ENCODE measurements at regions not wholly inside any gene's neighbourhood (a gene's known extent, or its start where the extent isn't known, plus 50 kb on each side); places are given as distances from the start of the nearest gene placed in this dataset.

DNA sequence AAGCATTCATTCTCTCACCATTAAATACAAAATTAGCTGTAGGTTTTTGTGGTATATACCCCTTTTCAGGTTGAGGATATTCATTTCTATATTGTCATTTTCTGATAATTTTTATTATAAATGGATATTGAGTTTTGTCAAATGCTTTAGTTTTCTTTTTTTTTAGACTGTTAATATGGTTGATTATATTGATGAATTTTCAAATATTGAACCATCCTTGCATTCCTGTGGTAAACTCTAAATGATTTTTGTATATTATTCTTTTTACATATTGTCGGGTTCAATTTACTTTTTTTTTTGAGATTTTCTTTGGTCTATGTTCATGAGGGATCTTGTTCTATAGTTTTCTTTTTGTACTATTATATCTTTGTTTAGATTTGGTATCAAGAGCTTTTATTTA, 165.1 kb downstream of the GPAT3 start:
- TF ChIP-seq, protein P1, sequence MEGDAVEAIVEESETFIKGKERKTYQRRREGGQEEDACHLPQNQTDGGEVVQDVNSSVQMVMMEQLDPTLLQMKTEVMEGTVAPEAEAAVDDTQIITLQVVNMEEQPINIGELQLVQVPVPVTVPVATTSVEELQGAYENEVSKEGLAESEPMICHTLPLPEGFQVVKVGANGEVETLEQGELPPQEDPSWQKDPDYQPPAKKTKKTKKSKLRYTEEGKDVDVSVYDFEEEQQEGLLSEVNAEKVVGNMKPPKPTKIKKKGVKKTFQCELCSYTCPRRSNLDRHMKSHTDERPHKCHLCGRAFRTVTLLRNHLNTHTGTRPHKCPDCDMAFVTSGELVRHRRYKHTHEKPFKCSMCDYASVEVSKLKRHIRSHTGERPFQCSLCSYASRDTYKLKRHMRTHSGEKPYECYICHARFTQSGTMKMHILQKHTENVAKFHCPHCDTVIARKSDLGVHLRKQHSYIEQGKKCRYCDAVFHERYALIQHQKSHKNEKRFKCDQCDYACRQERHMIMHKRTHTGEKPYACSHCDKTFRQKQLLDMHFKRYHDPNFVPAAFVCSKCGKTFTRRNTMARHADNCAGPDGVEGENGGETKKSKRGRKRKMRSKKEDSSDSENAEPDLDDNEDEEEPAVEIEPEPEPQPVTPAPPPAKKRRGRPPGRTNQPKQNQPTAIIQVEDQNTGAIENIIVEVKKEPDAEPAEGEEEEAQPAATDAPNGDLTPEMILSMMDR (conservative IDR thresholded peaks at IDR 0.05; ENCODE audit: low read depth in 2 of 2), result no peak
- TF ChIP-seq ZNF331 (CRISPR knock-in tag; IDR thresholded peaks at IDR 0.05; ENCODE audit: low read depth), result no peak
- no peak for TF ChIP-seq POLR2AphosphoS5 (IDR thresholded peaks at IDR 0.05; ENCODE audit: low read depth)
- no peak for TF ChIP-seq EZH2 (IDR thresholded peaks at IDR 0.05; ENCODE audit: low read depth, unreplicated experiment)
- TF ChIP-seq, protein P2, sequence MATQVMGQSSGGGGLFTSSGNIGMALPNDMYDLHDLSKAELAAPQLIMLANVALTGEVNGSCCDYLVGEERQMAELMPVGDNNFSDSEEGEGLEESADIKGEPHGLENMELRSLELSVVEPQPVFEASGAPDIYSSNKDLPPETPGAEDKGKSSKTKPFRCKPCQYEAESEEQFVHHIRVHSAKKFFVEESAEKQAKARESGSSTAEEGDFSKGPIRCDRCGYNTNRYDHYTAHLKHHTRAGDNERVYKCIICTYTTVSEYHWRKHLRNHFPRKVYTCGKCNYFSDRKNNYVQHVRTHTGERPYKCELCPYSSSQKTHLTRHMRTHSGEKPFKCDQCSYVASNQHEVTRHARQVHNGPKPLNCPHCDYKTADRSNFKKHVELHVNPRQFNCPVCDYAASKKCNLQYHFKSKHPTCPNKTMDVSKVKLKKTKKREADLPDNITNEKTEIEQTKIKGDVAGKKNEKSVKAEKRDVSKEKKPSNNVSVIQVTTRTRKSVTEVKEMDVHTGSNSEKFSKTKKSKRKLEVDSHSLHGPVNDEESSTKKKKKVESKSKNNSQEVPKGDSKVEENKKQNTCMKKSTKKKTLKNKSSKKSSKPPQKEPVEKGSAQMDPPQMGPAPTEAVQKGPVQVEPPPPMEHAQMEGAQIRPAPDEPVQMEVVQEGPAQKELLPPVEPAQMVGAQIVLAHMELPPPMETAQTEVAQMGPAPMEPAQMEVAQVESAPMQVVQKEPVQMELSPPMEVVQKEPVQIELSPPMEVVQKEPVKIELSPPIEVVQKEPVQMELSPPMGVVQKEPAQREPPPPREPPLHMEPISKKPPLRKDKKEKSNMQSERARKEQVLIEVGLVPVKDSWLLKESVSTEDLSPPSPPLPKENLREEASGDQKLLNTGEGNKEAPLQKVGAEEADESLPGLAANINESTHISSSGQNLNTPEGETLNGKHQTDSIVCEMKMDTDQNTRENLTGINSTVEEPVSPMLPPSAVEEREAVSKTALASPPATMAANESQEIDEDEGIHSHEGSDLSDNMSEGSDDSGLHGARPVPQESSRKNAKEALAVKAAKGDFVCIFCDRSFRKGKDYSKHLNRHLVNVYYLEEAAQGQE (IDR thresholded peaks at IDR 0.05; ENCODE audit: unreplicated experiment), result no peak
- no peak for TF ChIP-seq JUNB (IDR thresholded peaks at IDR 0.05; ENCODE audit: unreplicated experiment)
- TF ChIP-seq NANOG (IDR thresholded peaks at IDR 0.05; ENCODE audit: borderline replicate concordance), result no peak

All from GM23338 (cell line).